ENCODE measurements at regions not wholly inside any gene's neighbourhood (a gene's known extent, or its start where the extent isn't known, plus 50 kb on each side); places are given as distances from the start of the nearest gene placed in this dataset.
A peak's percentile ranks its signal among the peaks of the same experiment; 100 is the strongest.
"Not testable (repeated sequence)": the region's sequence is repeated elsewhere in the genome, so short reads cannot be mapped to it uniquely, and the experiment has no call there.

DNA sequence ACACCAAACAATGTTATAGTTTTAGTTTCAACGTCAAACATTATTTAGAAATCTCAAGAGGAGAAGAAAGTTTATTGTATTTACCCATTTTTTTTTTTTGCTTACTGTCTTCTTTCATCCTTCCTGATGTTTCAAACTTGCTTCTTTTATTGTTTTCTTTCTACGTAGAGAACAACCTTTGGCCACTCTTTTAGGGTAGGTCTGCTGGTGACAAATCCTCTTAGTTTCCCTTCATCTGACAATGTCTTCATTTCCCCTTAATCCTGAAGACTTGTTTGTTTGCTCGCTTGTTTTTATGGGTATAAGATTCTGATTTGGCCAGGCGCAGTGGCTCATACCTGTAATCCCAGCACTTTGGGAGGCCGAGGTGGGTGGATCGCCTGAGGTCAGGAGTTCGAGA, 89.1 kb downstream of the RHOU start:
- no peak for DNase-seq (ENCODE audit: low spot score)

DNA sequence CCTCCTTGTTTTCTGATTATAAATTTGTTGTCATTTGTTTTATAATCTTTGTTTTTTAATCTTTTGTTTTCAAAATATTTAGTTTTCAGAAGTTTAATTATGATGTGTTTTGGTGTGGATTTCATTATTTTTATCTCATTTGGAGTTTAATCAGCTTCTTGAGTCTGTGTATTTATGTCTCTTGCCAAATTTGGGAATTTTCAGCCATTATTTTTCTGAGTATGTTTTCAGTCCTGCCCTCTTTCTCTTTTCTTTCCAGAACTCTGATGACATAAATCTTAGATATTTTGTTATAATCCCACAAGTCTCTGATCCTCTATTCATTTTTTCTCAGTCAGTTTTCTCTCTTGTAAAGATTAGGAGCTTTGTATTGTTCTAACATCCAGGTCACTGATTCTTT, 89.8 kb downstream of the RHOU start:
- DNase-seq (ENCODE audit: low spot score), result no peak

DNA sequence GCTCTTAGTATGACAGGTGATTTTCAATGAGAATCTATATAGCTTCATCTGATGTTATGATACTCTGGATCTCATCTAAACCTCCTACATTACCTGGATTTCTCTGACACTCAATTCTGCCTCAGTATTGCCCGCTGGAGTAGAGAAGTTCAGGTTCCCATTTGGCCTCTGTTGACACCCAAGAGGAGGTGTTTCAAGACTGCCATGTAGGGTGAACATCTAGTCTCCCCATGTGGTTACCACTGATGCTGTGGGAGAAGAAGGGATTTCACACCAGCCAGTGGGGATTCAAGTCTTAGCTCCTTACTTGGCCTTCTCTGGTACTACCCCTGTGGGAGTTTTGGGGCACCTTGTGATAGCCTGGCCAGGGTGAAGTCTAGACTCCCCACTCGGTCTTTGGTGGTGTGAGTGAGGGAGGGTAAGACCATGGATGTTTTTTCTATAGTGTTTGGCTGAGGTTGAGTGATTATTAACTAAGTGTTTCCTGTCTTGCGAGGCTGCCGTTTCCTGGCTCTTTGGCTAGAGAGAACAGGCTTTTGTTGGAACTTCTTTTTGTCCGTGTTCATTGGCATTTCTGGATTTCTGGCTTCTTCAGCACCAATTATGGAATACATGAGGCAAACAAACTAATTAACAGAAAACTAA, 90.7 kb downstream of the RHOU start:
- no peak for DNase-seq (ENCODE audit: low spot score)

DNA sequence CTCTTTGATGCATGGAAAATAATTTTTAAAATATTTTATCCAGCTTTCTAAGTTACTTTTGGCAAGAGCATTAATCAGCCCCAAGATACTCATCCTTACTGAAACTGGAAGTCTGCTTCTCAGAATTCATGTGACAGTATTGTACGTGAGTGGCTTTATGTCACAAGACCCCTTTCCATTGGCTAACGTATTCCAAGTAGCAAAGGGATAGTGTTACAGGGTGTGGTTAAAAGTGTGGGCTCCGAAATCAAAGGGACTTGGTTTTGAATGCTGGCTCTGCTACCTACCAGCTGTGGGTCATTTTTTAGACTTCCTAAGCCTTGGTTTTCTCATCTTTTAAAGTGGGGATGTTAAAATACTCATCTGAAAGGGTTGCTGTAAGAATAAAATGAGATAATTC, 91.7 kb downstream of the RHOU start:
- DNase-seq (ENCODE audit: low spot score), result peak; percentile 47

DNA sequence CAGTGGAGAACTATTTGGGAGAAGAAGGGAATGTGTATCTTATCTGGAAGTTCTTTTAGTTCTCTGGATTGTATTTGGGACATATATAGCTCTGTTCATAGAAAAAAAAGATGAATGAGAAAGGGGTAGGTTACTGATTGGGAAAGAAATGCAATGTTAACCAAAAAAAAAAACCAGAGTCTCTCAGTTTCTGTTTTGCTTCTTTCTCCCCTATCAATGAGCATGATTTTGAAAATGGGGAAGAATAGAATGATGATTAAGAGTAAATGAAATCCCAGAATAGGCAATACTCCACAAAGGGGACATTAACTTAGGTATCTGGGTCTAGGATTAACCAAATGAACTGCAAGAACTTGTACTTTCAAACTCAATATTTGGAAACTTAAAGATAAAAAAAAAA, 92.9 kb downstream of the RHOU start:
- no peak for DNase-seq (ENCODE audit: low spot score)

DNA sequence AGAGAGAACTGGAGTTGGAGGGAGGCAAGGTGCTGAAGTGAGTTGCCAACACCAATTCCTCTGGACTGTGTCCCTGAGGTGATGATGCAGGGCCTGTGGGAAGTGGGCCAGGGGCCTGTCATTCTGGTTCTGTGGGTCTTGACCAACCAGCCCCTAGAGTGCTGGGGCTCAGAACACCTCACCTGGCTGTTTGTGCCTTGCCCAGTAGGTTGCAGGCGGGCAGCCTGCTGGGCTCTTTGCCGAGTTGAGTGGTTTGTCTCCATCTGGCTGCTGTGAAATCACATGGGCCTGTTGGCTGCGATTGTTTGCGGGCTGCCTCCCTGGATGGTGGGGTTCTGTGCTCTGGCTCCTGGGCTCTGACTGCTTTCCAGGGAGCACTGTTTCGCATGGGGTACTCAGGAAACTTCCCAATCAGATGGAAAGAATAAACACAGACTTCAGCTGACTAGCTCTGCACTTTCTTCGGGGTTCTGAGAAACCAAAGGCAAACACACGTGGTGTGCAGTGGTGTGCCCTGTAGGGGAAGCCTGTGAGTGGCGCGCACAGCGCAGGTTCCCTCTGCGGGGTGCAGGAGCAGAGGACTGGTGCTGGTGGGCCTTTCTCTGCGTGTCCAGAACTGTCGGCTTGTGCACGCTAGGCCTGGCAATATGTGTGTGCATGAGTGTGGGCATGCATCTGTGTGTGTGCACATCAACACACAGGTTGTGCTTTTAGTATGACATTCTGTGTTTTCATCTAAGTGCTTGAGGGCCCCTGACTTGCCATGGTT, 95.1 kb downstream of the RHOU start:
- peak; percentile 40 for DNase-seq (ENCODE audit: low spot score)

DNA sequence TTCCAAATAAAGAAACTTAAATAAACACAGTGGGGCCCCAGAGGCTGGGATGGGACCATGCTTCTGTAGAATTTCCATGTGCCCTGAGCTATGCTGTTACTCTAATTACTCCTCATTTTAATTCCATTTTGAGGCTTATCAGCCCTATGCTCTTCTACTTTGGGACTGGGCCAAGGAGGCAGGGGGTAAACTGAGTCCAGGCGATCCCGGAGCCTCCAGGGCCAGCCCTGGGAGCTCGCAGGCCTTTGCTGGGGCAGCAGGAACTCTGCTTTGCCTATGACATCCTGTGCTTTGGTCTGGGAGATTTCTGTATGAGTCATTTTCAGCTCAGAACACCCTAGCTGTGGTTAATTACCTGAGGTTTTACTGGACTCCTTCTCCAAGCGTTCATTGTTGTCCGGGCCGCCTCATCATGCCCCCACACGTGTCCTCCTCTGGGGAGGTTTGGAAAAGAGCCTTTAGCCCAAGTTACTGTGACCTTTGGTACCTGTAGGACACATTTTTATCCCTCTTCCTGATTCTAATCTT, 95.7 kb downstream of the RHOU start:
- no peak for DNase-seq (ENCODE audit: low spot score)

DNA sequence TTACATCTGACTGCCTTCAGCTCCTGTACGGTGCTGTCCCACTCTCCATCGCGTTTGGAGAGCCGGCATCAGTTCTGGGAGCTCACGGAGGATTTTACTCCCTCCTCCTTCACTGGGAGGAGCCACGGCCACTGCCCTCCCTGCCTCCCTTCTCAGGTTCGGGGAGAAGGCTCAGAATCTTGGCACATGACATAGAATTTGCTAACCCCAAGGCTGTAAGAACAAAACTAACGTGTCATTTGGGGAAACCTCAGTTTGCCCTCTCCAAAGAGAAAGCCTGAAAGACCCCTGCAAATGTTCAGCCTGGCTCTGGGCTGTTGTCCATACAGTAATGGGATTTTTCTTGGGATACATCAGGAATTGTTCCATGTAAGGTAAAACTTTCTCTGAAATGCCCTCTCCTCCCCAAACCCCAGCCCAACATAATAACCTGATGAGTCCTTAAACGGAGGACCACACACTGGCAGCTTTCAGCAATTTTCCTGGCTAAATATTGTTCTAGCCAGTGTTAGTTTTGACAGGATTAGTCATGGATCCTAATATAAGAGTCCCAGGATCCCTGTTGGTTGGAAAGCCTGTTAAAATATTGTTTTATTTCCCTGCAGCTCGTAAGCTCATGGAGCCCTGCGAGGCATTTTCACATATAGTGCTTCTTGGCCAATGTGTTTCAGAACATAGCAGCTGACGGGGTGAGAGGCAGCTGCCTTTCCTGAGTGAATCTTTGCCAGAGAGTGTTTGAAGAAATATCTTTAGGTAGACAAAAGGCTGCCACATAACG, 98.8 kb downstream of the RHOU start:
- DNase-seq (ENCODE audit: low spot score), result no peak

DNA sequence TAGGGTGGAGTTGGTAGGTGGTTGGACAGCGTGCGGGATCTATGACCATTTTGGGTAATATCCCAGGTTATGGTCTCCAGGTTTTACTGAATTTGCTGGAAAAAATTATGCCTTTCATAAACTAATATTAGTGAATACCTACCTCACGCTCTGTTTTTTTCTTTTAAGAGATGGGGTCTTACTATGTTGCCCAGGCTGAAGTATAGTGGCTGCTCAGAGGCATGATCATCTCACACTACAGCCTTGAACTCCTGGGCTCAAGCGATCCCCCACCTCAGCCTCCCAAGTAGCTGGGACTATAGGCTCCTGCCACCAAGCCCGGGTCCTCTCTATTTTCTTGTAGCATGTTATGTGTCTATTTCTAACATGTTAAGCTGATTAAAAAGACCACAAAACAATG, 100.2 kb downstream of the RHOU start:
- DNase-seq (ENCODE audit: low spot score), result no peak

DNA sequence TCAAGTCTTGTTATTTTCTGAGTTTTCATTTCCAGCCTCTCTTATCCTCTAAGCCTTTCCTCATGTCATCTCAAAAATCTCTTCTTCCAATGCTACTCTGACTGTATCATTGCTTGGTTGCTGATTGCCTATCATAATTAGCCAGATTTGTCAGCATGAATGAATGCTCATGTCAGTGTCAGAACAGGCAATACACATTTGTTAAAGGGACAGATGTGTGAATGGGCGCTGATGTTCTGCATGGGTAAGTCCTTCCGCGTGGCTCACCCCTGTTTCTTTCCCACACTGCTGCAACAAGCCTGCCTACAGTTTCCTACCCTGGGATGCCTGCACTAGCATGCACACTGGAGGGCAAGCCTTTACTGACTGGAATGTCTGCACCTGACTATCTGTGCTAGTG, 100.6 kb downstream of the RHOU start:
- DNase-seq (ENCODE audit: low spot score), result no peak

DNA sequence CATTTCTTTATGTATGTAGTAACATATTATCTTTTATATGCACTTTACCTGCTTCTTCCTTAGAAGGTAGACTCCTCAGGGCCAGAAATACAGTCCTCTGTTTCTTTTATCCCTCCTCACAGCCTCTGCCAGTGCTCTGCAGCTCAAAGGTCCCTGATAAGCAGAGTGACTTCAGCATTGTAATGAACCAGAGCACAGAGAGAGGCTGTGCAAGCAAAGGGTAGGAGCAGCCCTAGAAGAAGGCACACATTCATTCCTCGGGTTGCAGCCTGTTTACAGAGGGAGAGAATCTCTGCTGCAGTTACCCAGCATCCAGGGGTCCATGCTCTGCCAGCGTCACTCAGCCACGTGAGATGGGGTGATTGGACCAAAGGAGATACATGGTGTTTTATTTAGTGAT, 101.1 kb downstream of the RHOU start:
- no peak for DNase-seq (ENCODE audit: low spot score)

DNA sequence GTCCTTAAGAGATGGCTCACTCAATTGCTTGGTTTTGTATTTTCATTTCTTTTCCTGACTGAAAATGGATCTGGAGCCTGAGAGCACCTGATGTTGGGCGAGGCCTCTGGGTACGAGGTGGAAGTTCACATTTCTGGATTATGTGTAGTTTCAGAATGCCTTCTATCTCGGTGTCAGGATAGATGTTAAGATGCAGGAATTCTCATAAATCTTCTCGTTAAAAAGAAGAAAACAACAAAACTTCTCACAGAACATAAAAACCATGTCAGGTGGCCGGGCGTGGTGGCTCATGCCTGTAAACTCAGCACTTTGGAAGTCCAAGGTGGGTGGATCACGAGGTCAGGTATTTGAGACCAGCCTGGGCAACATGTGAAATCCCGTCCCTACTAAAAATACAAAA, 101.8 kb downstream of the RHOU start:
- DNase-seq (ENCODE audit: low spot score), result no peak

DNA sequence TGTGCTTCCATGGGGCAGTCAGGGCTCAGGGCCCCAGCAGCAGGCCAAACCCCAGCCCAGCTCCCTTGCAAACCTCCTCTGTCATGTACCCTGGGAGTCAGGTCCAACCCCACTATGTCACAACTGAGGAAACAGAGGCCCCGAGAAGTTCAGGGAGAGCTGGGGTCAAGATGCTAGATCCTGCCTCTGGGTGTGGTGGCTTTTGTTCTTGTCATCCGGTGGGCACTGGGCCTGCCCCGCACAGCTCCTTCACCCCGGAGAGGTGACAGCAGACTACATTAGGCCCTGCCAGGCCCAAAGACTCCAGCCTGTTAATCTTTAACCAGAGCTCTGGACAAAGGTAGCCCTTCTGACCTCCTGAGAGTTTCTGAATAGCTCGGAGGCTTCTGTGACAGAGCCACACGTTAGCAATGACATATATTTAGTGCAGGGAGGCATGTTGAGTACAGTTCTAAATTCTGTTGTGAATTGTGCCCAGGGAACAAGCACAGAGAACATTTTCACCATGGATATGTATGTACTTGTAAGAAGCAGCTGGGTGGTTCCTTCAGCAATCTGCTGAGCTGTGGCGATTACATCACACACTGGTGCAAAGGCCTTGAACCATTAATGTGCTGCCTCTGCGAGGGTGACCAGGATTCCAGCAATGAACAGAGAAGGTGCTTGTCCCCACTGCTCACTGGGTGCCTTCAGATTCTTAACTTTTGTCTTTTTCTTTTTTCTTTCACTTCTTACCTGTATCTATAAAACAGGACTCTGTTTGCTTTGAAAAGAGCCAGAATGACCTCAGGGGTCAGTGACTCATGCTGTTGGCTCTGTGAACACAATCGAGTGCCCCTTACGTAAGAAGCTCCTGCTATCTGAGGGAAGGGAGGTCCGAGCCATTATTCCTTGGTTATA, 102.8 kb downstream of the RHOU start:
- no peak for DNase-seq (ENCODE audit: low spot score)

DNA sequence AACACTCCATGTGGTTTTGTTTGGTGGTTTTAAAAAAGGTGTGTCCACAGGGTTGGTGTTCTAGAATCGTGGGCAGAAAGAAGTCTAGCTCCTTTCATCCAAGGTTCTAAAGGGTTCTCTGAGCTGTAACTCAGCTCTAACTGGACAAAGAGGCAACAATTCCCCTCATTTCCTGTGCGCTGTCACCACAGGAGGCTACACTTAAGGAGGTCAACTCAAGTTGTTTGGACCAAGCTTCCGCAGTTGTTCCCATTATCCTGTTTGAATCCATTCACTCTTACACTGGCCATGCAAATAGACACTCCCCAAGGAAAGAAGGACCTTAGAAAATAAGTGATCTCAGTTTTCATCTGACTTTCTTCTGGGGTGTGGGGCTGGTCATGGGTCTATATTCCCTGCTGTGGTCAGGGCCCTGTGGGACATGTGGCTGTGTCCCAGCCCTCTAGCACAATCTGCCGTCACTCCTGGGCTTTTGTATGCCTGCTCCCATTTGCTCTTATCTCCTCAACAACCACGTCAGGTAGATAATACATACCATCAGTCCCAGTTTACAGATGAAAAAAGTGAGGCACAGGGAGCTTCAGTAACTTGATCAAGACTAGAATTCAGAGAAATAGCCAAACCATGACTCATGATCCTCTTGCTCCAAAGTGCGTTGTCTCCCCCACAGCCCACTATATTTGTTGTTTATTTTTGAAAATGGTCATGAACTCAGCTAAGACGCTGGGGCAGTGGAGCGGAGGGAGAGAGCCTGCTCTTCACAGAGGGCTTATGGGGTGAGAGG, 103.6 kb downstream of the RHOU start:
- DNase-seq (ENCODE audit: low spot score), result no peak

DNA sequence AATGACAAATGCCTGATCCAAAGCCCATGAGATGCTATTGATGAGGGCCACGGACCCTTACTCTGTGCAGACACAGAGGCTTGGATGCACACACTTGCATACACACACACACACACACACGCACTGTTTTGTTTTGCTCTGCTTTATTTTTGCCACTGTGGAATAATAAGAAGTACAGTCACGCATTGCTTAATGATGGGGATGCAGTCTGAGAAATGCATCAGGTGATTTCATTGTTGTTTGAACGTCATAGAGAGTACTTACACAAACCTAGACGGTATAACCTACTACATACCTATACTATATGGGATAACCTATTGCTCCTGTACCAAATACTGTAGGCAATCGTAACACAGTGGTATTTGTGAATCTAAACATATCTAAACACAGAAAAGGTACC, 104.4 kb downstream of the RHOU start:
- DNase-seq (ENCODE audit: low spot score), result no peak

DNA sequence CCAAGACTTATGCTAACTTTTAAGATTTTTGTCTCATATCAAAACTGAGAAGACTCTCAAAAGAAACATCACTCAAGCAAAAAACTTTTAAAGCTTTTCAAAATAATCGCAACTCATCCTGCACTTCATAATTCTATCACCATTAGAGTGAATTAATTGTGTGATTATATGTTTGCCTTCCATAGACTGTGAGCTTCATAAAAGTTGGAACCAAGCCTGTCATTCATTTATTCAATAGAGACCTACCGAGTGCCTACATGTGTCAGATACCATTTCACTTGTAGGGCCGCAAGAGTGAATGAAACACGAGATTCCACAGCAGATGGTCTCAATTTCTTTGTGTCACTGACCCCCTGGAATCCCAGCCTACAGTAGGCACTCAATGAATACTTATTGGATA, 106.4 kb downstream of the RHOU start:
- DNase-seq (ENCODE audit: low spot score), result no peak

DNA sequence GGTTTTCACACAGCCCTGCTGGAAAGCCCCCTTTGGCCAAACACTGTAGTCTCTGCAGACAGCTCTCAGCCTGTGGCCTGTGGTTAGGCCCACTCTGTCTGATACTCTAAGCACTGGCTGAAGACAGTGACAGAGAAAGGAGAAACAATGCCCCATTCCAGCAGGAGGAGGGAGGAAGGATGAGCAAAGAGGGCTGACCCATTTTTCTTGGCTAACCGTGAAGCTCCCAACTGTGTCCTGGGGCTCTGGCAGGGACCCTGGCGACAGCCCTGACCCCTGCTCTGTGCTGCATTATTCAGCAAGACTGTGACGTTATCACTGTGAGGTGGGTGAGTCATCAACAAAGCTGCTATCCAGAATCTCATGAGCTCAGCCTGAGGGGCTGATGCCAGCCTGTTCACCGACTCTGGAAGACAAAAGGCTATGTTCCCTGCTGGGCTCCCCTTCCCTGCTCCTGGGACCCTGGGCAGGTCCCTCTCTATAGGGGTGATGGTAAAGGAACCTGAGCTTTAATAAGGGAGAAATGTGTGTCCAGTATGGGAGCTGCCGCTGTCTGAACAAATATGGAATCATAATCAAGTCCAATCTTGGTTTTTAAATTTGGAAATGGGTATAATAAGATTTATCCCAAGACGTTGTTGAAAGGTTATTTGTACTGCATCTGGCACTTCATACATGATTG, 107.0 kb downstream of the RHOU start:
- DNase-seq (ENCODE audit: low spot score), result no peak

DNA sequence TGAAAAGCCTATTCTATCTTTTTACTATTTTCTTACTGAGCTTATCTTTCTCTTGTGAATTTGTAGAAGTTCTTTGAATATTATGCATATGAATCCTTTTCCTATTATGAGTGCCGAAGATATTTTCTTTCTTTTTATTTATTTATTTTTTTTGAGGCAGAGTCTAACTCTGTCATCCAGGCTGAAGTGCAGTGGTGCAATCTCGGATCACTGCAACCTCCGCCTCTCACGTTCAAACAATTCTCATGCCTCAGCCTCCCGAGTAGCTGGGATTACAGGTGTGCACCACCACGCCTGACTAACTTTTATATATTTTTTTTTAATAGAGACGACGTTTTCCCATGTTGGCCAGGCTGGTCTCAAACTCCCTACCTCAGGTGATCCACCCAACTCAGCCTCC, 109.8 kb downstream of the RHOU start:
- DNase-seq (ENCODE audit: low spot score), result no peak

DNA sequence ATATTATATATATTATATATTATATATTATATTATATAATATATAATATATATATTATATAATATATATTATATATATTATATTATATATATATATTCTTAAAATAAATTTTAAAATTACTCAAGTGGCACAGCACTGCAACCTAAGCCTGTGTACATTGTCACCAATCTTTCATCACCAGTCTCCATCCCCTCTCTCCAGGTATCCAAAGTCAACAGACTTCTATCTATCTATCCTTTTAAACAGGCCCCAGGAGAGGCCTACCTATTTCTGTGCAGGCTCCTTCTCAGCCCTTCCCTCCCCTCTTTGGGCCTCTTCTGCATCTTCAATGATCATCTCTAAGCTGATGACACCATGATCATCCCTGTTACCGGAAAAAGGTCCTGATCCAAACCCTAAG, 111.7 kb downstream of the RHOU start:
- no peak for DNase-seq (ENCODE audit: low spot score)

DNA sequence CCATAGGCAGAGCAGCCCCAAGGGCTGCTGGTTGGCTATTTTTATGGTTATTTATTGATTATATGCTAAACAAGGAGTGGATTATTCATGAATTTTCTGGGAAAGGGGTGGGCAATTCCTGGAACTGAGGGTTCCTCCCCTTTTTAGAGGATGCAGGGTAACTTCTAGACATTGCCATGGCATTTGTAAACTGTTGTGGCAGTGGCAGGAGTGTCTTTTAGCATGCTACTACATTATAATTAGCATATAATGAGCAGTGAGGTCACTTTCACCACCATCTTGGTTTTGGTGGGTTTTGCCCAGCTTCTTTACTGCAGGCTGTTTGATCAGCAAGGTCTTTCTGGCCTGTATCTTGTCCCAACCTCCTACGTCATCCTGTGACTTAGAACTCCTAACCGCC, 112.2 kb downstream of the RHOU start:
- DNase-seq (ENCODE audit: low spot score), result not testable (repeated sequence)

DNA sequence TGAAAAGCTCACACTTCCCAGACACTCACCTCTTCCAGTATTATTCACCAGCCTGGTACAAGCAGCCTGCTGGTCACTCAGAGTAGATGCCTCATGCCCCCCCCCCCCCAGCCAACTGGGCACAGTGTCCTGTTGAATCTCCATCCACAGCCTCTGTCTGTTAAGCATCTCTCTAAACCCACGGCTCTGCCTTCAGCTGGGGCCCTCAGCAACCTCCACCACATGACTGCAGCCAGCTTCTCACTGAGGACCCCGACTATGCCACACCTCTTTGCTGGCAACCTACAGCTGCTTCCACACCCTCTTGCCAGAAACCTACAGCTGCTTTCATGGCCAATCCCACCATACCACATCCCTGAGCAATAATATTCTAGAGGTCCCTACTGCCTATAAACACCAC, 113.1 kb downstream of the RHOU start:
- no peak for DNase-seq (ENCODE audit: low spot score)

All from iPS-NIHi11 (cell line).